Activated CD4-positive, alpha-beta memory T cell treated with anti-CD3 and anti-CD28 coated beads, Interleukin-2, amount 10 ng/mL, durations not matched to agents 7 days and 5 days (primary cell): ENCODE measurements at regions not wholly inside any gene's neighbourhood (a gene's known extent, or its start where the extent isn't known, plus 50 kb on each side); places are given as distances from the start of the nearest gene placed in this dataset.
"Not testable (repeated sequence)": the region's sequence is repeated elsewhere in the genome, so short reads cannot be mapped to it uniquely, and the experiment has no call there.

Experiments used
- CTCF ChIA-PET: fragments of 350-600 bp; sonication (Branson Sonifier 250); formaldehyde crosslinking; loops from one replicate; lab custom pipeline; 2021; ENCODE audit warnings: antibody characterized with exemption, inconsistent platforms; lab: Charles Lee
- POLR2A ChIA-PET: fragments of 350-600 bp; sonication (Branson Sonifier 250); formaldehyde crosslinking; loops from one replicate; lab custom pipeline; 2021; ENCODE audit warnings: antibody characterized with exemption; lab: Charles Lee
- DNase-seq: peaks from one replicate; pipeline ENCODE4 v3.0.0-alpha.2; 2020
- H3K27ac Mint-ChIP-seq: one replicate; pipeline ENCODE4 v1.8.0; 2021; ENCODE audit warnings: mild to moderate bottlenecking, mixed read lengths
- H3K27me3 Mint-ChIP-seq: one replicate; pipeline ENCODE4 v1.8.0; 2021; ENCODE audit warnings: mixed read lengths
- H3K36me3 Mint-ChIP-seq: one replicate; pipeline ENCODE4 v1.8.0; 2021; ENCODE audit warnings: low read depth, mixed read lengths
- H3K4me1 Mint-ChIP-seq: one replicate; pipeline ENCODE4 v1.8.0; 2021; ENCODE audit warnings: mixed read lengths
- H3K4me3 Mint-ChIP-seq: one replicate; pipeline ENCODE4 v1.8.0; 2021; ENCODE audit warnings: mild to moderate bottlenecking, mixed read lengths
- H3K9me3 Mint-ChIP-seq: one replicate; pipeline ENCODE4 v1.8.0; 2021; ENCODE audit warnings: mixed read lengths

DNA sequence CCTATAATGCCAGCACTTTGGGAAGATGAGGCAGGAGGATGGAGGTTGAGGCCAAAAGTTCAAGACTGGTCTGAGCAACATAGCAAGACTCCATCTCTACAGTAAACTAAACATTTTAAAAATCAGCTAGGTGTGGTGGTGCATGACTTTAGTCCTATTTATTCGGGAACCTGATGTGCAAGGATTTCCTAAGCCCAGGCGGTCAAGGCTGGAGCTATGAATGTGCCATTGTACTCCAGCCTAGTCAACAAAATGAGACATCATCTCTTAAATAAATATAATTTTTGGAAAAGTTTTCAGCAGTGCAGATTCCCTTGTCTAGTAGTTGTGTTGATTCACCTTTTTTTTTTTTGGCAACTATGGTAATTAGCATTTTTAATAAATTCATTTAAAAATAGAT is 928.7 kb upstream of the PRKX start:
- no peaks in the 10 kb centered on the region for H3K4me1 Mint-ChIP-seq
- DNase-seq = no peak
- ChIA-PET POLR2A (no interaction called here), CTCF (no interaction called here)
- H3K9me3 Mint-ChIP-seq = no peaks in the 10 kb centered on the region
- H3K27me3 Mint-ChIP-seq = no peaks in the 10 kb centered on the region
- no peak overlapping the region for H3K4me3 Mint-ChIP-seq
- H3K27ac Mint-ChIP-seq = no peak overlapping the region
- no peaks in the 10 kb centered on the region for H3K36me3 Mint-ChIP-seq

DNA sequence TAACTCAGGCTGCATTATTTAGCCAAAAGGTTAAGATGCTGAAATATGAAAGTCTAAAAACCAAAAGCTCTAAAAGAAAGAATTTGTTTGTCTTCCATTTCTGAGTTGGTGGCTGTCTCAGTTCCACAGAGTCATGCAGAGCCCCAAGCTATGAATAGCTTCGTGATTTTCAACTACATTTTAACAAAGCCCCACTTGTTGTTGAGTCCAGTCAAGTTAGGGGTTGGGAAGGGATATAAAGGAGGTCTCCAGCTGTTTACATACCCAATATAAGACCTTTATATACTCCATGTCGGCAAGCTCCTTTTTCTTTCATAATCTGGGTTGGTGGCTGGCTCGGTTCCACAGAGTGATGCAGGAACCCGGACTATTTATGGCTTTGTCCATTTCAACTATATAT is 924.6 kb upstream of the PRKX start:
- no peak for DNase-seq
- CTCF ChIA-PET = no interaction called here
- no peaks in the 10 kb centered on the region for H3K9me3 Mint-ChIP-seq
- no peaks in the 10 kb centered on the region for H3K27me3 Mint-ChIP-seq
- no peaks in the 10 kb centered on the region for H3K36me3 Mint-ChIP-seq
- no peak overlapping the region for H3K4me3 Mint-ChIP-seq
- H3K27ac Mint-ChIP-seq = no peak overlapping the region
- H3K4me1 Mint-ChIP-seq = no peaks in the 10 kb centered on the region
- POLR2A ChIA-PET = no interaction called here

- Mint-ChIP-seq H3K36me3 (no peaks in the 10 kb centered on the region), H3K4me3 (no peak overlapping the region), H3K4me1 (no peaks in the 10 kb centered on the region), H3K9me3 (peaks cover 2% of the 10 kb centered on the region), H3K27me3 (no peaks in the 10 kb centered on the region), H3K27ac (no peak overlapping the region)
- POLR2A ChIA-PET = no interaction called here
- CTCF ChIA-PET = no interaction called here
- no peak for DNase-seq
Measured at GRCh38 chrX:4627414-4627813, 914.0 kb upstream of the PRKX start.

DNA sequence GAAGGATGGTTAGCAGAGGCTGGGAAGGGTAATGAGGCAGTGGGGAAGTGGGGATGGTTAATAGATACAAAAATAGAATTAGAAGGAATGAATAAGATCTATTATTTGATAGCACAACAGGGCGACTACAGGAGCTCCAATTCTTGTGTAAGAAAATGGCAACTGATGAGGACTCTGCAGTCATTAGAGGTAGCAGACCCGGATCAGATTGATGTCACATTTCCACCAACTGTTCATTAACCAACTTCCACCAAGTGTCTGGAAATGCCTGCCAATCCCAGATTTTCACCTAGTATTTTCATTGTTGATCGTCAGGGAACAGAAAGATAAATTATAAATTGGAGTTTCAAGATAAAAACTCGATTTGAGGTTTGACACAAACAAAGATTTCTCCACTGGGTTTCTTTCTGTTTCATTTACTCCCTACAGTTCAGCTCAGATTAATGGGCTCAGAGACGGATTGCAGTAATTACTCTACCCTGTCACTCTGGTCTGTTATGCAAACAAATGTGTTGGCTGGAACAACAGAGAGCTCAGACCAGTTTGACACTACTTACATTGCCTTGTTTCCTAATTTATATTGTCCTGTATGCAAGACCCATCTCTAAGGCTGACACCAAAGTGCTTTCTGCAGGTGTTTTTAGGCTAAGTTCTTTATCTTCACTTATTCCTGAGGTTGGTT is 909.2 kb upstream of the PRKX start:
- ChIA-PET POLR2A (no interaction called here), CTCF (no interaction called here)
- Mint-ChIP-seq H3K9me3 (peaks cover 2% of the 10 kb centered on the region), H3K36me3 (no peaks in the 10 kb centered on the region), H3K27me3 (no peaks in the 10 kb centered on the region), H3K4me1 (no peaks in the 10 kb centered on the region), H3K27ac (no peak overlapping the region), H3K4me3 (no peak overlapping the region)
- DNase-seq = no peak

DNA sequence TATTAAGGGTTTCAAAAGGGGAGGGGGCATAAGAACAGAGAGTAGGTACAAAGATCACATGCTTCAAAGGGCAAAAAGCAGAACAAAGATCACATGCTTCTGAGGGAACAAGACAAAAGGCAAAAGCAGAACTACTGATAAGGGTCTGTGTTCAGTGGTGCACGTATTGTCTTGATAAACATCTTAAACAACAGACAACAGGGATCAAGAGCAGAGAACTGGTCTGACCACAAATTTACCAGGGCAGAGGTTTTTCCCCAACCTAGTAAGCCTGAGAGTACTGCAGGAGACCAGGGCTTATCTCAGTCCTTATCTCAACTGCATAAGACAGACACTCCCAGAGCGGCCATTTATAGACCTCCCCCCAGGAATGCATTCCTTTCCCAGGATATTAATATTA is 900.2 kb upstream of the PRKX start:
- DNase-seq, CTCF ChIA-PET, H3K4me1 Mint-ChIP-seq, H3K36me3 Mint-ChIP-seq, H3K27ac Mint-ChIP-seq, H3K4me3 Mint-ChIP-seq, H3K27me3 Mint-ChIP-seq, H3K9me3 Mint-ChIP-seq, POLR2A ChIA-PET: not testable (repeated sequence)

- DNase-seq = no peak
- no peaks in the 10 kb centered on the region for H3K4me1 Mint-ChIP-seq
- no peak overlapping the region for H3K27ac Mint-ChIP-seq
- H3K36me3 Mint-ChIP-seq = no peaks in the 10 kb centered on the region
- peaks cover 4% of the 10 kb centered on the region for H3K9me3 Mint-ChIP-seq
- H3K27me3 Mint-ChIP-seq = no peaks in the 10 kb centered on the region
- CTCF ChIA-PET = no interaction called here
- H3K4me3 Mint-ChIP-seq = no peak overlapping the region
- POLR2A ChIA-PET = no interaction called here
Measured at GRCh38 chrX:4588893-4589292, 875.4 kb upstream of the PRKX start.

DNA sequence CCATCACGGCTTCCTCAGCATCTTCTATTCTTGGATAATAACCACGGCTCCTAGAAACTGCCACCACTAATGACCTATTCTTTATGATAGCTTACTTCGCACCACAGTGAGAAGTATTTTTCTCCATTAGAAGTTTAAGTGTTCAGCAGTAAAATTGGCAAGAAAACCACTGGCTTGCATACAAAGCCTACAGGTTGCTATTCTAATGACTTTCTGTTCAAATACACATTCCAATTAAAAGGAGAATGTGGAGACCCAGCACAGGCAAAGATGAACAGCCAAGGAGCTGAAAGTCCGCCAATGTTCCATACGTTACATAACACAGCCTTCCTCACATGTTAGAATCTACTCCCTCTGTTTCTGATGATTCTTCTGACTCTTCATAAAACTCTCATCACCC is 875.0 kb upstream of the PRKX start:
- DNase-seq = no peak
- CTCF ChIA-PET = no interaction called here
- Mint-ChIP-seq H3K4me1 (no peaks in the 10 kb centered on the region), H3K27me3 (no peaks in the 10 kb centered on the region), H3K27ac (no peak overlapping the region), H3K36me3 (no peaks in the 10 kb centered on the region), H3K4me3 (no peak overlapping the region), H3K9me3 (peaks cover 4% of the 10 kb centered on the region)
- POLR2A ChIA-PET = no interaction called here

GRCh38 chrX:4588056-4588455 is 874.6 kb upstream of the PRKX start:
- Mint-ChIP-seq H3K4me1 (no peaks in the 10 kb centered on the region), H3K4me3 (no peak overlapping the region), H3K27me3 (no peaks in the 10 kb centered on the region), H3K9me3 (peaks cover 4% of the 10 kb centered on the region), H3K36me3 (no peaks in the 10 kb centered on the region), H3K27ac (no peak overlapping the region)
- ChIA-PET POLR2A (no interaction called here), CTCF (no interaction called here)
- DNase-seq = no peak

DNA sequence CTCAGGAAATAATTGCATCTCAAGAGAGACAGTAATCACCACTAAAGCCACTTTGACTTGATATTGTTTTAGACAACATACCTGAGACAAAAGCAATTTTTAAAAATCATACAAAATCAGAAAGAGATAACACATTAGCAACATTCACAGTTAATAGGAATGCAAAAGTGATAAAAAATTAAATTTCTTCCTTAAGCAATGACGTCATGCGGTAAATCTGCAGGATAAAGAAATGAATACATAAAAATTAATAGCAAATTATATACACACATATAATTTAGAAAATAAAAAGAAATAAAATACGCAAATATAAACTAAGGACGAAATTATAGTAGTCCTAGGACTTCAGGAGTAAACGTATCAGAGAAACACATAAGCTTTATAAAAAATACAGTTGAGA is 866.5 kb upstream of the PRKX start:
- POLR2A ChIA-PET = no interaction called here
- CTCF ChIA-PET = no interaction called here
- H3K36me3 Mint-ChIP-seq = no peaks in the 10 kb centered on the region

DNA sequence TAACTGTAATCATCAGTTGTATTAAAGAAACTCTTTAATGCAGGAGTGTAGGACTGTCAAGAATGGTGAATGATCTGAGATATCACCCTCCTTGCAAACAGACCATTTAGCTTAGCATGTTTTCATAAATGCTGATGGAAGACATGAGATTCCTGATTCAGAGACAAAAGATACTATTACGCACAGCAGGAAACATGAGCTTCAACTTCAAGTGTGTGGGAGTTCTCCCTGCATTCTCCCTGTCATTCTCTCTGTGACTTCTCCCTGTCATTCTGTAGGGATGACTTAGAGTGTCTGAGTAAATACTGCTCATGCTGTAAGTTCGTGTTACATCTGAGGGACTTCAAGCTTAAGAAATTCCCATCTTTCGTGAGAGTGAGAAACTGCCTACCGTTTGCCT is 866.0 kb upstream of the PRKX start:
- Mint-ChIP-seq H3K27me3 (no peaks in the 10 kb centered on the region), H3K9me3 (no peaks in the 10 kb centered on the region), H3K36me3 (no peaks in the 10 kb centered on the region), H3K4me1 (no peaks in the 10 kb centered on the region), H3K27ac (no peak overlapping the region), H3K4me3 (no peak overlapping the region)
- no peak for DNase-seq
- CTCF ChIA-PET = no interaction called here
- POLR2A ChIA-PET = no interaction called here

More for the DNA sequence above, 866.5 kb upstream of the PRKX start:
- Mint-ChIP-seq H3K27ac (no peak overlapping the region), H3K9me3 (no peaks in the 10 kb centered on the region), H3K27me3 (no peaks in the 10 kb centered on the region), H3K4me3 (no peak overlapping the region), H3K4me1 (no peaks in the 10 kb centered on the region)
- no peak for DNase-seq

GRCh38 chrX:4572691-4573090 is 859.2 kb upstream of the PRKX start:
- no peaks in the 10 kb centered on the region for H3K36me3 Mint-ChIP-seq
- no peak for DNase-seq
- H3K27ac Mint-ChIP-seq = no peak overlapping the region
- ChIA-PET CTCF (no interaction called here), POLR2A (no interaction called here)
- H3K27me3 Mint-ChIP-seq = no peaks in the 10 kb centered on the region
- no peaks in the 10 kb centered on the region for H3K9me3 Mint-ChIP-seq
- no peak overlapping the region for H3K4me3 Mint-ChIP-seq
- H3K4me1 Mint-ChIP-seq = no peaks in the 10 kb centered on the region

DNA sequence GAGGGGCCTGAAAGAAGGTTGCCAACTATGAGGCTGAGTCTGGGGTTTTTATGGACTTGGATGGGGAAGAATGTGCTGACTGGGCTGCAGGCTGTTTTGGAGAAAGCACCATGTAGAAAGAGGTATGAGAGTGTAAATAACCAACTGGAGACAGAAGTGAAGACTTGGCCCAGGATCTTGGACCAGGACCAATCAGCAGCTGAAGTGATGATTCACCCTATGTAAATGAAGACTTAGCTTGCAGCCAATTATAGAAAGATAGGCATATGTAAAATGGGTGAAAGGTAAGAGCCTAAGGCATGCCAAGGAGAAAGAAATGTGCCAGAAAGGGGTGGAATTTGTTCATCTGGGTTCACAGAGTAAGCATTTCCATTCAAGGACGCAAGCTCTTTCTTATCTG is 856.7 kb upstream of the PRKX start:
- H3K36me3 Mint-ChIP-seq = no peaks in the 10 kb centered on the region
- H3K9me3 Mint-ChIP-seq = no peaks in the 10 kb centered on the region
- H3K27me3 Mint-ChIP-seq = no peaks in the 10 kb centered on the region
- no peaks in the 10 kb centered on the region for H3K4me1 Mint-ChIP-seq
- H3K4me3 Mint-ChIP-seq = no peak overlapping the region
- no peak overlapping the region for H3K27ac Mint-ChIP-seq
- no peak for DNase-seq
- ChIA-PET POLR2A (no interaction called here), CTCF (no interaction called here)

DNA sequence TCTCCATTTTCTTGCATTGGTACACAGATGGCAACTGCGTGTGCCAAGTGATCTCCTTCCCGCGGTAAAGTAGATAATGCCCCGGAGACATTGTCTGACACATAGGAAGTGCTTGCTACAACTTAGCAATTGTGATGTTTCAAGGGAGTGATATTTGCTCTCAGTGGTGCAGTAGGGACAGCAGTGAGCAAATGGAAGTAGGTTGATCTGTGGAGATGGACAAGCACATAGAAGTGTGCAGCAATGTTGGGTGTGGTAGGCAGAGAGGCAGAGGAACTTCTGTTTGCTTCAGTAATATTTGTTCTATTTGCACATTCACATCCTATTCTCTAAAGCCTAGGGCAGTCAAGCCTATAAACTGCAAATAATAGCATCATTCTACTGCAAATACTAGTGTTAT is 846.7 kb upstream of the PRKX start:
- Mint-ChIP-seq H3K9me3 (no peaks in the 10 kb centered on the region), H3K27ac (no peak overlapping the region), H3K27me3 (no peaks in the 10 kb centered on the region), H3K4me3 (no peak overlapping the region), H3K36me3 (no peaks in the 10 kb centered on the region), H3K4me1 (no peaks in the 10 kb centered on the region)
- DNase-seq = no peak
- ChIA-PET CTCF (no interaction called here), POLR2A (no interaction called here)

GRCh38 chrX:4550018-4550417 is 836.6 kb upstream of the PRKX start:
- Mint-ChIP-seq H3K4me1 (no peaks in the 10 kb centered on the region), H3K27me3 (no peaks in the 10 kb centered on the region), H3K36me3 (no peaks in the 10 kb centered on the region), H3K4me3 (no peak overlapping the region), H3K27ac (no peak overlapping the region), H3K9me3 (no peaks in the 10 kb centered on the region)
- ChIA-PET CTCF (no interaction called here), POLR2A (no interaction called here)
- DNase-seq = no peak
